ACC112 (cell line): ENCODE measurements at regions not wholly inside any gene's neighbourhood (a gene's known extent, or its start where the extent isn't known, plus 50 kb on each side); places are given as distances from the start of the nearest gene placed in this dataset.

Experiments
- H2AFZ ChIP-seq: fragments of 200-600 bp; sonication (generic); one replicate; pipeline ENCODE4 v1.6.0; 2017; ENCODE audit warnings: antibody characterized with exemption, low read length; ENCODE audit not compliant: unreplicated experiment
- H3K27ac ChIP-seq: fragments of 200-600 bp; sonication (generic); 2 replicates; pipeline ENCODE4 v1.5.1; 2014; ENCODE audit warnings: low read depth, mild to moderate bottlenecking, antibody characterized with exemption, low read length, moderate library complexity
- H3K27me3 ChIP-seq: fragments of 200-600 bp; sonication (generic); 2 replicates; pipeline ENCODE4 v1.6.1; 2014; ENCODE audit warnings: mild to moderate bottlenecking, antibody characterized with exemption, low read length, moderate library complexity, mixed read lengths; ENCODE audit not compliant: insufficient read depth
- H3K36me3 ChIP-seq: fragments of 200-600 bp; sonication (generic); 2 replicates; pipeline ENCODE4 v1.6.1; 2016; ENCODE audit warnings: mild to moderate bottlenecking, antibody characterized with exemption, low read length, moderate library complexity, mixed read lengths; ENCODE audit not compliant: insufficient read depth
- H3K4me1 ChIP-seq: fragments of 200-600 bp; sonication (generic); one replicate; pipeline ENCODE4 v1.6.1; 2016; ENCODE audit warnings: low read length, mixed read lengths; ENCODE audit not compliant: insufficient read depth, unreplicated experiment, control insufficient read depth
- H3K4me3 ChIP-seq: fragments of 200-600 bp; sonication (generic); 2 replicates; pipeline ENCODE4 v1.5.1; 2014; ENCODE audit warnings: mild to moderate bottlenecking, low read depth, low read length
- H3K79me2 ChIP-seq: fragments of 200-600 bp; sonication (generic); one replicate; pipeline ENCODE4 v1.6.0; 2016; ENCODE audit warnings: low read length; ENCODE audit not compliant: control insufficient read depth, unreplicated experiment, insufficient read depth

GRCh38 chr2:140178234-140178633 lies 1398.0 kb upstream of the NXPH2 start:
- Histone ChIP-seq H3K79me2 (no peaks in the 10 kb centered on the region), H3K27ac (no peak overlapping the region), H3K4me1 (peaks cover 4% of the 10 kb centered on the region), H3K36me3 (no peaks in the 10 kb centered on the region), H3K4me3 (no peak overlapping the region), H3K27me3 (no peaks in the 10 kb centered on the region), H2AFZ (no peak overlapping the region)

GRCh38 chr2:140177086-140177485 lies 1396.9 kb upstream of the NXPH2 start:
- no peak overlapping the region for H3K4me3 ChIP-seq
- no peaks in the 10 kb centered on the region for H3K79me2 ChIP-seq
- no peak overlapping the region for H2AFZ ChIP-seq
- no peaks in the 10 kb centered on the region for H3K27me3 ChIP-seq
- H3K36me3 ChIP-seq = no peaks in the 10 kb centered on the region
- H3K27ac ChIP-seq = no peak overlapping the region
- peaks cover 4% of the 10 kb centered on the region for H3K4me1 ChIP-seq

GRCh38 chr2:140173790-140174189 lies 1393.6 kb upstream of the NXPH2 start:
- no peaks in the 10 kb centered on the region for H3K27me3 ChIP-seq
- no peak overlapping the region for H2AFZ ChIP-seq
- H3K4me3 ChIP-seq = no peak overlapping the region
- peaks cover 4% of the 10 kb centered on the region for H3K4me1 ChIP-seq
- H3K27ac ChIP-seq = no peak overlapping the region
- no peaks in the 10 kb centered on the region for H3K79me2 ChIP-seq
- no peaks in the 10 kb centered on the region for H3K36me3 ChIP-seq

GRCh38 chr2:140164449-140164848 lies 1384.3 kb upstream of the NXPH2 start:
- Histone ChIP-seq H3K4me1 (no peaks in the 10 kb centered on the region), H3K36me3 (no peaks in the 10 kb centered on the region), H3K27me3 (no peaks in the 10 kb centered on the region), H3K79me2 (no peaks in the 10 kb centered on the region), H3K27ac (no peak overlapping the region), H3K4me3 (no peak overlapping the region), H2AFZ (no peak overlapping the region)

- H3K27me3 ChIP-seq = no peaks in the 10 kb centered on the region
- H3K4me1 ChIP-seq = no peaks in the 10 kb centered on the region
- H3K4me3 ChIP-seq = no peak overlapping the region
- no peak overlapping the region for H3K27ac ChIP-seq
- no peaks in the 10 kb centered on the region for H3K79me2 ChIP-seq
- H2AFZ ChIP-seq = no peak overlapping the region
- H3K36me3 ChIP-seq = no peaks in the 10 kb centered on the region
Observed at GRCh38 chr2:140158259-140158658, 1378.1 kb upstream of the NXPH2 start.

- no peak overlapping the region for H2AFZ ChIP-seq
- H3K27me3 ChIP-seq = no peaks in the 10 kb centered on the region
- no peak overlapping the region for H3K4me3 ChIP-seq
- H3K79me2 ChIP-seq = no peaks in the 10 kb centered on the region
- no peaks in the 10 kb centered on the region for H3K36me3 ChIP-seq
- H3K27ac ChIP-seq = no peak overlapping the region
- H3K4me1 ChIP-seq = no peaks in the 10 kb centered on the region
Observed at GRCh38 chr2:140157816-140158215, 1377.6 kb upstream of the NXPH2 start.

GRCh38 chr2:140154706-140155105 lies 1374.5 kb upstream of the NXPH2 start:
- Histone ChIP-seq H3K4me1 (no peaks in the 10 kb centered on the region), H3K4me3 (no peak overlapping the region), H3K27me3 (no peaks in the 10 kb centered on the region), H3K36me3 (no peaks in the 10 kb centered on the region), H2AFZ (no peak overlapping the region), H3K79me2 (no peaks in the 10 kb centered on the region), H3K27ac (no peak overlapping the region)

- no peaks in the 10 kb centered on the region for H3K27me3 ChIP-seq
- no peaks in the 10 kb centered on the region for H3K4me1 ChIP-seq
- no peak overlapping the region for H2AFZ ChIP-seq
- no peaks in the 10 kb centered on the region for H3K36me3 ChIP-seq
- H3K79me2 ChIP-seq = no peaks in the 10 kb centered on the region
- no peak overlapping the region for H3K4me3 ChIP-seq
- no peak overlapping the region for H3K27ac ChIP-seq
Observed at GRCh38 chr2:140154271-140154670, 1374.1 kb upstream of the NXPH2 start.

GRCh38 chr2:140144611-140145010 lies 1364.4 kb upstream of the NXPH2 start:
- H3K36me3 ChIP-seq = no peaks in the 10 kb centered on the region
- H3K4me3 ChIP-seq = no peak overlapping the region
- H2AFZ ChIP-seq = no peak overlapping the region
- no peaks in the 10 kb centered on the region for H3K79me2 ChIP-seq
- no peak overlapping the region for H3K27ac ChIP-seq
- no peaks in the 10 kb centered on the region for H3K4me1 ChIP-seq
- no peaks in the 10 kb centered on the region for H3K27me3 ChIP-seq

- Histone ChIP-seq H3K27ac (no peak overlapping the region), H3K79me2 (no peaks in the 10 kb centered on the region), H3K4me3 (no peak overlapping the region), H3K36me3 (no peaks in the 10 kb centered on the region), H3K4me1 (no peaks in the 10 kb centered on the region), H2AFZ (no peak overlapping the region), H3K27me3 (no peaks in the 10 kb centered on the region)
Observed at GRCh38 chr2:140138736-140139135, 1358.5 kb upstream of the NXPH2 start.

- Histone ChIP-seq H3K36me3 (no peaks in the 10 kb centered on the region), H3K79me2 (no peaks in the 10 kb centered on the region), H3K27ac (no peak overlapping the region), H3K4me3 (no peak overlapping the region), H3K4me1 (no peaks in the 10 kb centered on the region), H3K27me3 (no peaks in the 10 kb centered on the region), H2AFZ (no peak overlapping the region)
Observed at GRCh38 chr2:140136861-140137260, 1356.7 kb upstream of the NXPH2 start.
